SU-DHL-6 (cell line): ENCODE measurements at regions not wholly inside any gene's neighbourhood (a gene's known extent, or its start where the extent isn't known, plus 50 kb on each side); places are given as distances from the start of the nearest gene placed in this dataset.
A peak's percentile ranks its signal among the peaks of the same experiment; 100 is the strongest.
"Not testable (repeated sequence)": the region's sequence is repeated elsewhere in the genome, so short reads cannot be mapped to it uniquely, and the experiment has no call there.

Experiments used
- H2AFZ ChIP-seq: fragments of 200-600 bp; sonication (generic); 2 replicates; pipeline ENCODE4 v1.6.1; 2014; ENCODE audit warnings: low read depth, mild to moderate bottlenecking, moderate library complexity, mixed read lengths, antibody characterized with exemption, low read length; ENCODE audit not compliant: severe bottlenecking
- H3F3A ChIP-seq: fragments of 200-600 bp; shearing (Covaris generic); 2 replicates; pipeline ENCODE4 v1.6.0; 2016; ENCODE audit warnings: antibody characterized with exemption, mild to moderate bottlenecking; ENCODE audit not compliant: insufficient read depth
- H3K27ac ChIP-seq: fragments of 200-600 bp; sonication (generic); 2 replicates; pipeline ENCODE4 v1.5.1; 2016; ENCODE audit warnings: low read depth, mild to moderate bottlenecking, low read length, moderate library complexity, mixed read lengths
- H3K27me3 ChIP-seq: fragments of 200-600 bp; sonication (generic), shearing (Covaris generic); 2 replicates; pipeline ENCODE4 v1.6.0; 2014; ENCODE audit warnings: mild to moderate bottlenecking, low read length
- H3K36me3 ChIP-seq: fragments of 200-600 bp; sonication (generic); 2 replicates; pipeline ENCODE4 v1.6.1; 2014; ENCODE audit warnings: mild to moderate bottlenecking, low read length, mixed read lengths
- H3K4me2 ChIP-seq: fragments of 300-600, 200-600 bp; shearing (Covaris generic), sonication (generic); 2 replicates; pipeline ENCODE4 v1.6.0; 2014; ENCODE audit warnings: low read length, low read depth, mild to moderate bottlenecking; ENCODE audit not compliant: poor library complexity, severe bottlenecking
- H3K4me3 ChIP-seq: fragments of 200-600 bp; sonication (generic); 2 replicates; pipeline ENCODE4 v1.5.1; 2014; ENCODE audit warnings: antibody characterized with exemption, low read length, mild to moderate bottlenecking, mixed read lengths; ENCODE audit not compliant: insufficient read depth, poor library complexity, severe bottlenecking
- H3K79me2 ChIP-seq: fragments of 200-600 bp; sonication (generic); 2 replicates; pipeline ENCODE4 v1.6.1; 2014; ENCODE audit warnings: mild to moderate bottlenecking, low read length, moderate library complexity; ENCODE audit not compliant: insufficient read depth
- H3K9ac ChIP-seq: fragments of 200-600 bp; sonication (generic); 2 replicates; pipeline ENCODE4 v1.7.0; 2014; ENCODE audit warnings: mild to moderate bottlenecking, low read length
- H3K9me2 ChIP-seq: fragments of 200-600 bp; sonication (generic); replicated peaks from 2 replicates; pipeline ENCODE4 v1.6.1; 2014; ENCODE audit warnings: low read length; ENCODE audit not compliant: insufficient read depth
- H3K9me3 ChIP-seq: fragments of 200-600 bp; sonication (generic); 2 replicates; pipeline ENCODE4 v1.6.1; 2014; ENCODE audit warnings: low read length, mixed read lengths; ENCODE audit not compliant: insufficient read depth
- H4K20me1 ChIP-seq: fragments of 200-600 bp; sonication (generic); 2 replicates; pipeline ENCODE4 v1.6.1; 2014; ENCODE audit warnings: low read depth, mild to moderate bottlenecking, antibody characterized with exemption, low read length, moderate library complexity, mixed read lengths
- CTCF ChIP-seq: fragments of 200-600 bp; sonication (generic); IDR thresholded peaks from one replicate; pipeline ENCODE4 v1.5.1; 2017; ENCODE audit warnings: antibody characterized with exemption, mild to moderate bottlenecking, low read length, moderate library complexity; ENCODE audit not compliant: insufficient read depth, poor library complexity, severe bottlenecking
- EZH2phosphoT487 ChIP-seq: fragments of 200-600 bp; sonication (generic), shearing (Covaris generic); conservative IDR thresholded peaks from 2 replicates; pipeline ENCODE4 v1.6.1; 2018; ENCODE audit warnings: mild to moderate bottlenecking, antibody characterized with exemption, low read length, moderate library complexity, mixed read lengths

DNA sequence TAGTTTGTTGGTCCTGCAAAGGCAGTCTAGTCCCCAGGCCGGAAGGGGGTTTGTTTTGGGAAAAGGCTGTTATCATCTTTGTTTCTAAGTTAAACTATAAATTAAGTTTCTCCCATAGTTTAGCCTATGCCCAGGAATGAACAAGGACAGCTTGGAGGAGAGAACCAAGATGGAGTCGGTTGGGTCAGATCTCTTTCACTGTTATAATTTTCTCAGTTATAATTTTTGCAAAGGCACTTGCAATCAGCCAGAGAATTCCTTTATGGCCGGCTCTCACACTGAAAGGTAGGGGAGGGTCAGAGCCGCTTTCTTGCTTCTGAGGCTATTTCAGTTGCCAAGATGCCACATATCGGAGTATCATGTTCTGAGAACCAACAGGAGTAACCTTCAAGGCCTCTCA, 59.2 kb upstream of the ATF7IP2 start:
- no peaks in the 10 kb centered on the region for H4K20me1 ChIP-seq
- H3K36me3 ChIP-seq = no peaks in the 10 kb centered on the region
- no peak overlapping the region for H3K27ac ChIP-seq
- H3K4me2 ChIP-seq = no peak overlapping the region
- H3K9me3 ChIP-seq = no peaks in the 10 kb centered on the region
- H3K9me2 ChIP-seq = no peaks in the 10 kb centered on the region
- TF ChIP-seq EZH2phosphoT487 (no peak), CTCF (no peak)
- no peak overlapping the region for H3K9ac ChIP-seq
- H3K79me2 ChIP-seq = no peaks in the 10 kb centered on the region
- H3K27me3 ChIP-seq = no peaks in the 10 kb centered on the region
- H3K4me3 ChIP-seq = no peak overlapping the region
- H3F3A ChIP-seq = peaks cover 21% of the 10 kb centered on the region; the same call in 1 of the 2 replicates
- H2AFZ ChIP-seq = no peak overlapping the region

DNA sequence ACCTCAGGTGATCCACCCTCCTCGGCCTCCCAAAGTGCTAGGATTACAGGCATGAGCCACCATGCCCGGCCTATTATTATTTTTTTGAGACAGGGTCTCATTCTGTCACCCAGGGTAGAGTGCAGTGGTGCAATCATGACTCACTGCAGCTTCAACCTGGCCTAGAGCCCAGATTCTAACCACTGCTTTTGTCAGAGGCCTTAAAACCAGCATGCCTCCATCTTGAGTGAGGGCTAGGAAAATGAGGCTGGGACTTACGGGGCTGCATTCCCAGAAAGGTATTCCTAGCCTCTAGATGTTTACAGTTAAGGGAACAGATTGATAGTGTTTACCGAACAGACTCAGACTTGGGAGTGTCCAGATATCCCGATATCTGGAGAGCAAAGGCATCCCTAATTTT, 57.6 kb upstream of the ATF7IP2 start:
- H3K9ac ChIP-seq, H3K9me2 ChIP-seq, H3K79me2 ChIP-seq, H2AFZ ChIP-seq, H3K9me3 ChIP-seq, H3K27me3 ChIP-seq, H4K20me1 ChIP-seq, H3K4me3 ChIP-seq, H3K36me3 ChIP-seq, H3K4me2 ChIP-seq, H3K27ac ChIP-seq: not testable (repeated sequence)
- H3F3A ChIP-seq = peaks cover 16% of the 10 kb centered on the region; the same call in 1 of the 2 replicates

GRCh38 chr16:10332241-10332640, 53.6 kb upstream of the ATF7IP2 start:
- no peak overlapping the region for H3K4me2 ChIP-seq
- no peaks in the 10 kb centered on the region for H3K36me3 ChIP-seq
- H3K27me3 ChIP-seq = no peaks in the 10 kb centered on the region
- no peaks in the 10 kb centered on the region for H4K20me1 ChIP-seq
- H2AFZ ChIP-seq = no peak overlapping the region
- TF ChIP-seq CTCF (no peak), EZH2phosphoT487 (no peak)
- no peaks in the 10 kb centered on the region for H3K79me2 ChIP-seq
- H3F3A ChIP-seq = peaks cover 16% of the 10 kb centered on the region; the same call in 1 of the 2 replicates
- H3K9me2 ChIP-seq = no peaks in the 10 kb centered on the region
- H3K9me3 ChIP-seq = no peaks in the 10 kb centered on the region
- H3K27ac ChIP-seq = peak overlapping the region; percentile 29
- H3K9ac ChIP-seq = no peak overlapping the region
- no peak overlapping the region for H3K4me3 ChIP-seq

DNA sequence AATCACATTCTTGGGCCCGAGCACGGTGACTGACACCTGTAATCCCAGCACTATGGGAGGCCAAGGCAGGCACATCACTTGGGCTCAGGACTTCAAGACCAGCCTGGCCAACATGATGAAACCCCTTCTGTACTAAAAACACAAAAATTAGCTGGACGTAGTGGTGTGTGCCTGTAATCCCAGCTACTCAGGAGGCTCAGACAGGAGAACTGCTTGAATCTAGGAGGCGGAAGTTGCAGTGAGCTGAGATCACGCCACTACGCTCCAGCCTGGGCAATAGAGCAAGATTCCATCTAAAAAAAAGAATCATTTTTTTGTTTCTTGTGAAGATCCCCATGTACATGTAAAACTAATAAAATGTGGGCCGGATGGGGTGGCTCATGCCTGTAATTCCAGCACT, 53.1 kb upstream of the ATF7IP2 start:
- H3K9me3 ChIP-seq = no peaks in the 10 kb centered on the region

More for the DNA sequence above, 53.1 kb upstream of the ATF7IP2 start:
- Histone ChIP-seq H2AFZ (no peak overlapping the region), H3K4me2 (no peak overlapping the region), H3K9me2 (no peaks in the 10 kb centered on the region), H4K20me1 (no peaks in the 10 kb centered on the region), H3K4me3 (no peak overlapping the region), H3F3A (peaks cover 16% of the 10 kb centered on the region; the same call in 1 of the 2 replicates), H3K27ac (no peak overlapping the region), H3K9ac (no peak overlapping the region), H3K36me3 (no peaks in the 10 kb centered on the region), H3K27me3 (no peaks in the 10 kb centered on the region), H3K79me2 (no peaks in the 10 kb centered on the region)
- TF ChIP-seq EZH2phosphoT487 (no peak), CTCF (no peak)
